GM11168 (cell line): ENCODE measurements at regions not wholly inside any gene's neighbourhood (a gene's known extent, or its start where the extent isn't known, plus 50 kb on each side); places are given as distances from the start of the nearest gene placed in this dataset.
"Not testable (repeated sequence)": the region's sequence is repeated elsewhere in the genome, so short reads cannot be mapped to it uniquely, and the experiment has no call there.

ENCODE experiments used
- in situ Hi-C: fragments of 300-500 bp; cut with MboI; formaldehyde crosslinking; loops from one replicate; pipeline ENCODE4 v1.12.0; 2022; ENCODE audit warnings: low sequenced_read_pairs; ENCODE audit not compliant: unreplicated experiment

DNA sequence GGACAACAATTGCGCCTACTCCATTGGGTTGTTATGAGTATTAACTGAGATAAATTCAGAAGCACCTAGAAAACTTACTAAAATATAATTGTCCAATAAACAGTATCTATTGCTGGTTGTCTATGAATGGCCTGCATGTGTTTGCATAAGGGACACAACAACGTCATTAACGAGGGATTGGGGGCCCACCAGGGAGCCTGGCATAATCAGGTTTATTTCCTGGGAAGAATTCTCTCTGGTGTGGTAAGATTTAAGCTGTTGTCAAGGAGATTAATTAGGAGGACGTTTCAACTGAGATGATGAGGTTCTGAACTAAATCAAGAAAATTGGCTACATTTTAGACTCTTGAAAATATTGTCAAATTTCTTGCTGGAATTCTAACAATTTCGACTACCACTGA lies 176.1 kb upstream of the CDIN1 start:
- in situ Hi-C loops = no loop called here

DNA sequence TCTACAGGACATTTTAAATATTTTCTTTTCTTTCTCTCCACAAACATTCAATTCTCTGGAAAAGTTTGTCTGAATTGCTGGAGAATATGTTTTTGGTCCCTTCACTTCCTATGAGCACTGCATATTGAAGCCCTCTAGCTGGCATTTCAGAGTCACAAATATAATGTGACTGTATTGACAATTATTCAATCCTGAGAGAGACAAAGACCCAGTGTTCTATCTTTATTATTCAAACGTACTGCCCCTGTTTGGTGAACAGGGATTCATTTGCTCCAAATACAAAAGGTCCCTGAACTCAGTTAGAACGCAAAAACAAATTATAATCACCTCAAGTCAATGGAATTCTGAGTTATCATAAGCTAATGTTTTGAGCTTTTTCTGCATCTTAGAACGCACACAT lies 173.1 kb upstream of the CDIN1 start:
- in situ Hi-C loops = no loop called here

DNA sequence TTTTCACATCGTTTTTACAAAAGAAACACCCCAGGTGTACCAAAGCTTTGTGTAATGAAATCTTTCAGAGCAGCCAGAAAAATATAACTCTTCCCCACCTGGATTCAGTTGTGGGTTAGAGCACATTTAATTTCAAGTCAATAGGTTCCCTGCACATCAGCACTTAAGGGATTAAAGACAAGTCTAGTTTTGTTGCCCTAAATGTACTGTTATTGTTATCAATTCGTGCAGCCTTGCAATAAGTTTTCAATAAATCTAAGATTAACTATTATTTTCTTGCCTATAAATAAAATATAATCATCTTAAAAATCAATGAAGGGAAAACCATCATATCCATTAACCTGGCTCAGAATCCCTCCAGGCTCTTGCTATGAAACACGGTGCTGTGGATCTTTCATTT lies 172.5 kb upstream of the CDIN1 start:
- in situ Hi-C loops = no loop called here

GRCh38 chr15:36407647-36408046 lies 171.8 kb upstream of the CDIN1 start:
- in situ Hi-C loops = no loop called here

DNA sequence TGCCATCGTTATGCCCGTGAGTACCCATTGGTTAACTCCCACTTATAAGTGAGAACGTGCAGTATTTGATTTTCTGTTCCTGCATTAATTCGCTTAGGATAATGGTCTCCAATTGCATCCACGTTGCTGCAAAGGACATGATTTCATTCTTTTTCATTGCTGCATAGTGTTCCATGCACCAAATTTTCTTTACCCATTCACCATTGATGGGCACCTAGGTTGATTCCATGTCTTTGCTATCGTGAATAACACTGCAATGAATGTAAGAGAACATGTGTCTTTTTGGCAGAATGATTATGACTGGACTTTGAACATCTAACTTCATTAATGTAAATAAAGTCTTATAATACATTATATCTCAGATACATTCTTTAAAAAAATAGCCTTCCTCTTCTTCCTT lies 169.6 kb upstream of the CDIN1 start:
- in situ Hi-C loops = no loop called here

GRCh38 chr15:36414670-36415069 lies 164.8 kb upstream of the CDIN1 start:
- in situ Hi-C loops = no loop called here

DNA sequence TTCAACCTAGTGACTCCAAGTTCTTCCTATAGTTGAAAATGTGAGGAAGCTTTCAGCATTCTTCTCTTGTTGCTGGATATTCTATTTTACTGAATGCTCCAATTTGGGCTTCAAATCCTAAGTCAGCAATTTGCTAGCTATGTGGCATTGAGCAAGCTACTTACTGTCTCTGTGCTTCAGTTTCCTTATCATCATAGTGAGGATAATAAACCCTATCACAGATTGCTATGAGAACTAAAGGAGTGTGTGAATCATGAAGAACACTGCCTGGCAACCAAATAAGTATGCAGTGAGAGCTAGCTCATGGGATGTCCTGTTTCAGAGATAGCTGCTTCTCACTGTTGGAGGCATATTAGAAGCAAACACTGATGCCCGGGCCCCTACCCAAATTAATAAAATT lies 163.8 kb upstream of the CDIN1 start:
- in situ Hi-C loops = no loop called here

- in situ Hi-C loops = no loop called here
Observed at GRCh38 chr15:36422631-36423030, 156.8 kb upstream of the CDIN1 start.

DNA sequence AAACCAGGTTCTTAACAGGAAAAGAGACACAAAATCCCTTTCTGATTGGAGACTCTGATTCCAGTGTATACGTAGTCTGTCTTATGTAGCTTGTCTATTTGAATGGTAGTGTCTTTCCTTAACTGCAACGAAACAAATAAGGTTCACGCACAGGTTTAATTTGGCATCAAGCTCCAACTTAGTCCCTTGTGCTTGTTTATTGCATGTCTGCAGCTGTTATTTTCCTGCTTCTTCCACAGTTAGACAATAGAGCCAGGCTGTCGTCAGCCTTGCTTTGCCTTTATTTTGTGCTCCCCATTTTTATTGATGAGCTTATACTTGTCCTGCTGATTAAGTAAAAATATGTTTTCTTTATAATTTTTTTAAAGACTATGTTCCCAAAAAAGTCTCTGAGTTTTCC lies 152.7 kb upstream of the CDIN1 start:
- in situ Hi-C loops = no loop called here

DNA sequence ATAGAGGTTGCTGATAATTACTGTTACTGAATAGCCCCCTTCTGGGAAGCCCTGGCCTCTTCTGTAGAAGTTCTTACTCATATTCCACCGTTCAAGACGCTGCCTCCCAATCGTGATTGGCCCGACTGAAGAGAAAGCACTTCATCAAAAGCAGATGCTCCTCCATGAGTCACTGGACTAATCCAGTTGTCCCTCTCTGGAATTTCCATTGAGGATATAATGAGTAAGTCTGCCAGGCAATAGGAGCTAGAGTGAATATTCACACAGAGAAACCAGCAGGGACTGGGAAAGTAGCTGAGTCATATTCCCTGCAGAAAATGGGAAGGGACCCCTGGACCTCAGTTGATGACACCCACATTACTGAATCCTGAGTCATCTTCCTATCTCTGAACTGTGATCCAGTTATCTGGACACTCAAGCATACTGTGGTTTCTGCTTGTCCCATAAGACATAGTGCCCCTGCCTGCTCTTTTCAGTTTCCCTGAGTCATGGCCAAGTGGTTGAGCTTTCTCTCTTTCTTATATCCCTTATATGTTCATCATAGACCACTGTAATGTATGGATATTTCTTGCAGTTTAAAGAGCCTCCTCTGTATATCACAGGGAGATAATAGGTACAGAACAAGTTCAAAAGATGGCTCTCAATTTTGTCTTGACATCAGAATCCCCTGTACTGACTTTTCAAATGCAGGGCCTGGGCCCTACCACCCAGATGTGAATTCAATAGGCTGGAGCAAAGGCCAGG lies 151.2 kb upstream of the CDIN1 start:
- in situ Hi-C loops = no loop called here

- in situ Hi-C loops = no loop called here
Observed at GRCh38 chr15:36429707-36430106, 149.7 kb upstream of the CDIN1 start.

- in situ Hi-C loops = no loop called here
Observed at GRCh38 chr15:36430280-36430679, 149.1 kb upstream of the CDIN1 start.

GRCh38 chr15:36430726-36431265 lies 148.6 kb upstream of the CDIN1 start:
- in situ Hi-C loops = no loop called here

- in situ Hi-C loops = no loop called here
Observed at GRCh38 chr15:36432161-36432560, 147.3 kb upstream of the CDIN1 start.

- in situ Hi-C loops = no loop called here
Observed at GRCh38 chr15:36434177-36434576, 145.2 kb upstream of the CDIN1 start.

DNA sequence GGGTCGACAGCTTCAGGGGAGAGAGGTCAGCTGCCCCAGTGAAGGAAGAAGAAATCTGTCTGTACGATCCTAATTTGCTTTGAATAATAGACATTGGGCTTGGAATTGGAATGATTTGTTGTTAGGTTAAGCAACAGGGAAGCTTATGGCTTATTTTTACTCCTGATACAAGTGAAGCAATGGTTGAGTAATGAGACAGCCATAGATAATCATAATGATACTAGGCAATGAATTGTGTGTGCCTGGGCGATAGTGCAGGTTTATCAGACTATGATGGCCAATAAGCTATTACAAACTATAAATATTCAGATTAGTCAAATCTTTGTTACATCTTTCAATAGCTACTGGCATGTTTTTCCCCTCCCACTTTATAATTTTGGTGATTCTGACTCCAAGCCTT lies 140.9 kb upstream of the CDIN1 start:
- in situ Hi-C loops = no loop called here

DNA sequence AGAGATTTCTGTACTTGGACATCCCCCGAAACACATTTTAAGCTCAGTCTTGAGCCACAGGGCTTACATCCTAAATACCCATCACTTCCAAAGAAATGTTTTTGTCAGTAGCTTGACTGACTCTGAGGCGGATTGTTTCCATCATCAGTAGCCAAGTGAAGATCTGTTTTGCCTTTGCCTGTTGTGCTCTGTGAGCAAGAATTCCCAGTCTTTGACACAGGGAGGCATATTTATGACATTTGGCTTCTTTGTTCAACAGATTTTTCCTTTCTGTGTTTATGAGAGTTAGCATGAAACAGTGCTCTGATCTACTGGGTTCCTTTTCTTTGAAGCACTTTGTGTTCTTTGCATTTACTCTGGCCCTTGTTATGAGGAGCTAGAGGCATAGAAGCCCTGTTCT lies 132.1 kb upstream of the CDIN1 start:
- in situ Hi-C loops = no loop called here

DNA sequence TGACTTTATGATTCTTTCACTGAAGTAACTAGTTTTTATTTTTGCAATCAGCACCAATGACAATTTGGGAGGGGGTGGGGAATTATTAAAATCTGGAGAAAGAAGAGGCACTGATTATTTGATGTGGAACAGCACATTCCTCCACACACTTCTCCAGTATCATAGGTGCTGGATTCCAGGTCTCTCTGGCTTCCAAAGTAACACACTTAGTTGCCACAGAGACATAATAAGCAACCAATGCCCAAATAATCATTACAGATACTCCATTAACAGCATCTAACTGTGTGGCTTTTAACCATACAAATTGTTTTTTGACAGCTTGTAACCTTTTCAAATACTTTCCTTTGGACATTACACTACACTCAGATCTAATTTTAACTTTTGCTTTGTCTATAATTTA lies 131.0 kb upstream of the CDIN1 start:
- in situ Hi-C loops = no loop called here

DNA sequence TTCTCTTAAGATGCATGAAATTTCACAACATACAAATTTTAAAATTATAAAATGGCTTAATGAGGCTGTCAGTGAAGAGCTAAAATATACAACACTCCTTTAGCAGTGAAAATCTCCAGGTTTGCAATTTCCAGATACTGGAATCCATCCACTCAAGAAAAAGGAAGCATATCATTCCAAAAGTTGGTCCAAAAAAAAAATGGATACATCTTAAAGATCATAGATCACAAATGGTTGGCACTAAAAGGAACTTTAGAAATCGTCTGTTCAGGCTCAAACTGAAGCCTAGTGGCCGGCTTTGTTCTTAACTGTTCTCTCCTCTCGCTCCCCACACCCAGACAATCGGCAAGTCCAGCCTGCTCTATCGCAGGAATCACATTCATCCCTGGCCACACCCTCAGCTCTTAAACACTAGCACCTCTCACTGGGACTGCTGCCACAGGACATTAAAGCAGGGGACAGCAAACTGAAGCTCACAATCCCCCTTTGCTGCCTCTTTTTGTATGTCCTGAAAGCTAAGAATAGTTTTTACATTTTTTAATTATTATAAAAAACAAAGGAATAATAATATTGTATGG lies 130.3 kb upstream of the CDIN1 start:
- in situ Hi-C loops = no loop called here

- in situ Hi-C loops = no loop called here
Observed at GRCh38 chr15:36449662-36450145, 129.7 kb upstream of the CDIN1 start.

- in situ Hi-C loops = not testable (repeated sequence)
Observed at GRCh38 chr15:36454244-36454643, 125.2 kb upstream of the CDIN1 start.

DNA sequence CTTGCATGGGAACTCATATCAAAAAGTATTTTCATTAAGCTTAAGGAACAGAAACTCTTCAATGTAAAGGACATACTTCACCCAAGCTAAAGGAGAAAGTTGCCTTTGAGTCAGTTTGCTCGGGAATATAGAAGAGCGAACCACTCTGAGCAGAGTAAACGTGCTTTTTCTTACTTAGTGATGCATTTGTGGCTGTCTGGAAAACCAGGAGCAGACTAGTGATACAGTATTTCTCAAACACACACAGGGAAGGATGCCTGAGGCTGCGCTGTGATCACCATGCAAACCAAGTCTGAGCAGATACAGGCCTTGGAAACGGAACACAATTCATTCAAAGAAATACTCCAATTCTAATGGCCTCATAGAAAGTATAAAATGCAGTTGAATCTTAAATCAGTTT lies 121.0 kb upstream of the CDIN1 start:
- in situ Hi-C loops = no loop called here
